SKM-1 (cell line): ENCODE measurements at regions not wholly inside any gene's neighbourhood (a gene's known extent, or its start where the extent isn't known, plus 50 kb on each side); places are given as distances from the start of the nearest gene placed in this dataset.
"Not testable (repeated sequence)": the region's sequence is repeated elsewhere in the genome, so short reads cannot be mapped to it uniquely, and the experiment has no call there.

ENCODE experiments used
- DNase-seq: peaks from one replicate; lab custom pipeline; 2025; ENCODE audit not compliant: unreplicated experiment; lab: John Stamatoyannopoulos, UW

GRCh38 chr5:84961193-84961592, 576.5 kb upstream of the EDIL3 start:
- no peak for DNase-seq

- DNase-seq = no peak
Measured at GRCh38 chr5:84961903-84962302, 577.2 kb upstream of the EDIL3 start.

- no peak for DNase-seq
Measured at GRCh38 chr5:84983093-84983492, 598.4 kb upstream of the EDIL3 start.

GRCh38 chr5:84985148-84985547, 600.5 kb upstream of the EDIL3 start:
- no peak for DNase-seq

- DNase-seq = no peak
Measured at GRCh38 chr5:84986688-84987087, 602.0 kb upstream of the EDIL3 start.

GRCh38 chr5:85000671-85001070, 616.0 kb upstream of the EDIL3 start:
- DNase-seq = no peak

- DNase-seq = not testable (repeated sequence)
Measured at GRCh38 chr5:85002026-85002425, 617.3 kb upstream of the EDIL3 start.

GRCh38 chr5:85010014-85010562, 625.4 kb upstream of the EDIL3 start:
- no peak for DNase-seq

- DNase-seq = no peak
Measured at GRCh38 chr5:85017261-85017660, 632.6 kb upstream of the EDIL3 start.

- DNase-seq = no peak
Measured at GRCh38 chr5:85030316-85031084, 645.8 kb upstream of the EDIL3 start.

- DNase-seq = no peak
Measured at GRCh38 chr5:85049020-85049419, 664.3 kb upstream of the EDIL3 start.

GRCh38 chr5:85052826-85053225, 668.1 kb upstream of the EDIL3 start:
- DNase-seq = no peak

GRCh38 chr5:85069659-85070640, 685.3 kb upstream of the EDIL3 start:
- DNase-seq = no peak

- DNase-seq = no peak
Measured at GRCh38 chr5:85077581-85077980, 692.9 kb upstream of the EDIL3 start.

- no peak for DNase-seq
Measured at GRCh38 chr5:85096421-85096820, 711.7 kb upstream of the EDIL3 start.

- no peak for DNase-seq
Measured at GRCh38 chr5:85108471-85108870, 723.8 kb upstream of the EDIL3 start.

- no peak for DNase-seq
Measured at GRCh38 chr5:85109616-85110015, 724.9 kb upstream of the EDIL3 start.

- no peak for DNase-seq
Measured at GRCh38 chr5:85132269-85132668, 747.6 kb upstream of the EDIL3 start.

- no peak for DNase-seq
Measured at GRCh38 chr5:85140471-85140870, 755.8 kb upstream of the EDIL3 start.

GRCh38 chr5:85143138-85143537, 758.5 kb upstream of the EDIL3 start:
- DNase-seq = no peak

GRCh38 chr5:85148701-85149100, 764.0 kb upstream of the EDIL3 start:
- DNase-seq = no peak

- DNase-seq = no peak
Measured at GRCh38 chr5:85159395-85159794, 774.7 kb upstream of the EDIL3 start.
